ENCODE measurements at regions not wholly inside any gene's neighbourhood (a gene's known extent, or its start where the extent isn't known, plus 50 kb on each side); places are given as distances from the start of the nearest gene placed in this dataset.
"Not testable (repeated sequence)": the region's sequence is repeated elsewhere in the genome, so short reads cannot be mapped to it uniquely, and the experiment has no call there.

- ChIA-PET POLR2A (no interaction called here), CTCF (interaction anchor here (1.1 kb wide), 1 partner anchor 15 kb away, joined by 4 read pairs; no protein-coding TSS in a partner anchor)
- TF ChIP-seq, protein P1, sequence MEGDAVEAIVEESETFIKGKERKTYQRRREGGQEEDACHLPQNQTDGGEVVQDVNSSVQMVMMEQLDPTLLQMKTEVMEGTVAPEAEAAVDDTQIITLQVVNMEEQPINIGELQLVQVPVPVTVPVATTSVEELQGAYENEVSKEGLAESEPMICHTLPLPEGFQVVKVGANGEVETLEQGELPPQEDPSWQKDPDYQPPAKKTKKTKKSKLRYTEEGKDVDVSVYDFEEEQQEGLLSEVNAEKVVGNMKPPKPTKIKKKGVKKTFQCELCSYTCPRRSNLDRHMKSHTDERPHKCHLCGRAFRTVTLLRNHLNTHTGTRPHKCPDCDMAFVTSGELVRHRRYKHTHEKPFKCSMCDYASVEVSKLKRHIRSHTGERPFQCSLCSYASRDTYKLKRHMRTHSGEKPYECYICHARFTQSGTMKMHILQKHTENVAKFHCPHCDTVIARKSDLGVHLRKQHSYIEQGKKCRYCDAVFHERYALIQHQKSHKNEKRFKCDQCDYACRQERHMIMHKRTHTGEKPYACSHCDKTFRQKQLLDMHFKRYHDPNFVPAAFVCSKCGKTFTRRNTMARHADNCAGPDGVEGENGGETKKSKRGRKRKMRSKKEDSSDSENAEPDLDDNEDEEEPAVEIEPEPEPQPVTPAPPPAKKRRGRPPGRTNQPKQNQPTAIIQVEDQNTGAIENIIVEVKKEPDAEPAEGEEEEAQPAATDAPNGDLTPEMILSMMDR (IDR thresholded peaks at IDR 0.05; ENCODE audit: control extremely low read depth, extremely low read depth, low read depth, missing control alignments) = no peak
- DNase-seq (ENCODE audit: extremely low spot score) = no peak
Measured at GRCh38 chr3:26132942-26133341, 343.1 kb downstream of the OXSM start.

DNA sequence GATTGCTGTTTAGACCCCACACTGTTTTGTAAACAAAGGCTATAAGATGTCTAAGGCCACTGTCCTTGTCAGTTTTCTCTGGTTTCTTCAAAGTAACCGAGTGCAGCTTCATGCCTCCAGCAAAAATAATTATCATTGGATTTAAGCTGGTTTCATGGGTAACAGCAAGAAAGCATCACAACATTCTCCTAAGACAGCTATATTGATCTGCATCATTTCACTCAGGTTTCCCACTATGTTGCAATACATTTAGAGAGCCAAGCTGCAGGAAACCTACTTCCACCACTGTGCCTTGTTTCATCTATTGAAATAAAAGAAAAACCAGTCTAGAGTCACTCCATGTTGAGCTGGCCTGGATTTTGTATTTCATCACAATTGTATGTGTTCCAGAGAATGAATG is 351.4 kb downstream of the OXSM start:
- DNase-seq (ENCODE audit: extremely low spot score) = no peak
- TF ChIP-seq, protein P1 (IDR thresholded peaks at IDR 0.05; ENCODE audit: control extremely low read depth, extremely low read depth, low read depth, missing control alignments) = no peak
- ChIA-PET POLR2A (no interaction called here), CTCF (no interaction called here)

DNA sequence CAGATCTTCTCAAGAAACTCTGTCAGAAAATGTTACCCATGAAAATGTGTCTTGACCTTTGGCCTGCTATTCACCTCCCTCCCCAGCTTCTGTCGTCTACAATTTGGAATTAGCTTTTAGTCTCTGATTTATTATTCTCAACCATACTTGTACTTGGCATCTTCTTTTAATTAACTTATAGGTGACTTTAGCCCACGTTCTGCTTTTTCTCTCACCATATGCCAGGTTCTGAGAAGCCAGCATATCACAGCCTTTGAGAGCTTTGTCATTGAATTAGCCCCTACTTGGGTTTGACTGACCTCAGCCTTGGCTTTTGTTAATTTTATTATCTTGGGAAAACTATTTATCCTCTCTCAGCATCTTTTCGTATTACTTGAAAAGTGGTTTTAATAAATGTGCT is 355.9 kb downstream of the OXSM start:
- no peak for DNase-seq (ENCODE audit: extremely low spot score)
- POLR2A ChIA-PET = no interaction called here
- TF ChIP-seq, protein P1 (IDR thresholded peaks at IDR 0.05; ENCODE audit: control extremely low read depth, extremely low read depth, low read depth, missing control alignments) = no peak
- CTCF ChIA-PET = no interaction called here

GRCh38 chr3:26157428-26157827 is 367.5 kb downstream of the OXSM start:
- POLR2A ChIA-PET; DNase-seq (ENCODE audit: extremely low spot score); CTCF ChIA-PET: not testable (repeated sequence)

DNA sequence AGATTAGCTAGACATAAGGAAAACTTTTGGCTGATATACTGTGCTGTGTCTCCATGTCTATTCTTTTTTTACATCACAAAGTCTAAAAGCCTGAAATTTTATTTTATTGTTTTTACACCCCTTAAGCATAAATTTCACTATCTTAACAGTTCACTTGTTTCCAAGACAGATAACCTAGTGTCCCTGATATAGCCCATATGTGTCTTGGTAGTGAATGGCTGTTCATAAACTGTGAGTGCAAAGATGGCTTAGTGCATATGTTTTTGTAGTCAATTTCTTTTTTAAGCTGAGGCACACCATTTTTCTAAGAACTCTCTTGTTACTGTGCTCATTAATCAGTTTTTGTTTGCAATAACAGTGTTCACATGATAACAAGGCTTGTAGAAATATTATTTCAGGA is 381.1 kb downstream of the OXSM start:
- CTCF ChIA-PET = no interaction called here
- TF ChIP-seq, protein P1 (IDR thresholded peaks at IDR 0.05; ENCODE audit: control extremely low read depth, extremely low read depth, low read depth, missing control alignments) = no peak
- POLR2A ChIA-PET = no interaction called here
- DNase-seq (ENCODE audit: extremely low spot score) = no peak

DNA sequence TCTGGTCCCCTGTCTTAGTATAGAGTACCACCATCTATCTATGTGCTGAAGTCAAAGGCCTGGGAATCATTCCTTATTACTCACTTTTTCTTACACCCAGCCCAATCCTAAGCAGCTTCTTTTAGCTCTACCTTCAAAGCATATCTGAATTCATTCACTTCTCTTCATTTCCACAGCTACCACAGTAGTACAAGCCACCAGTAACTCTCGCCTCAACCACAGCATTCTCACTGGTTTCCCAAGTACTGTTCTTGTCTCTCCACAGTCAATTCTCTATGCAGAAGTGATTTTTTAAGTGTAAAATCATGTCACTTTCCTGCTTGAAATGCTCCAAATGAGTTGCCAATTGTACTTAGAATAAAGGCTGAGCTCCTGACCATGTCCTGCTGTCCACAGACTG is 401.7 kb downstream of the OXSM start:
- ChIA-PET CTCF (interaction anchor here (1.0 kb wide), 1 partner anchor 8 kb away, joined by 3 read pairs; no protein-coding TSS in a partner anchor), POLR2A (no interaction called here)
- TF ChIP-seq, protein P1 (IDR thresholded peaks at IDR 0.05; ENCODE audit: control extremely low read depth, extremely low read depth, low read depth, missing control alignments) = no peak
- no peak for DNase-seq (ENCODE audit: extremely low spot score)

DNA sequence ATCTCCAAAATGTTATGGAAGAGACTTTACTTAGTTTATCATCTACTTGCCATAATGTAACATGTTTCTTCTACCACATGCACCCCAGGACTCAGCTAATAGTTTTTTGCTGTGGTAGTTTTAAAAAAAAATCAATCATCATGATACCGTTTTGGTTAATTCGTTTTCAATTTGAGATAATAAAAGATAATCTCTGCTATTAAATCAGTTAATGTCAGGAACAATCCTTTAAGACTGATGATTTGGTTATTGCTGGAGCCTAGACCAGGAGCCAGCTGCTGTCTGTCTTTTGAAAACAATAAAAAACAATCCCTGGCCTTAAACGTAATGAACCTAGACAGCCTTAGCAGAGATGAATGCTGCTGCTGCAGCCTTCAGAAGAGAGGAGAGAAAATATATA is 403.7 kb downstream of the OXSM start:
- no peak for DNase-seq (ENCODE audit: extremely low spot score)
- TF ChIP-seq, protein P1 (IDR thresholded peaks at IDR 0.05; ENCODE audit: control extremely low read depth, extremely low read depth, low read depth, missing control alignments) = no peak

More for the DNA sequence above, 403.7 kb downstream of the OXSM start:
- ChIA-PET POLR2A (no interaction called here), CTCF (interaction anchor here (1.4 to 1.5 kb wide), 2 partner anchors 11 to 13 kb away, joined by 3 read pairs; no protein-coding TSS in a partner anchor)
